GOT3 (cell line): ENCODE measurements at regions not wholly inside any gene's neighbourhood (a gene's known extent, or its start where the extent isn't known, plus 50 kb on each side); places are given as distances from the start of the nearest gene placed in this dataset.

Experiments used
- DNase-seq: peaks from one replicate; lab custom pipeline; 2025; ENCODE audit warnings: mixed read lengths; lab: John Stamatoyannopoulos, UW

DNA sequence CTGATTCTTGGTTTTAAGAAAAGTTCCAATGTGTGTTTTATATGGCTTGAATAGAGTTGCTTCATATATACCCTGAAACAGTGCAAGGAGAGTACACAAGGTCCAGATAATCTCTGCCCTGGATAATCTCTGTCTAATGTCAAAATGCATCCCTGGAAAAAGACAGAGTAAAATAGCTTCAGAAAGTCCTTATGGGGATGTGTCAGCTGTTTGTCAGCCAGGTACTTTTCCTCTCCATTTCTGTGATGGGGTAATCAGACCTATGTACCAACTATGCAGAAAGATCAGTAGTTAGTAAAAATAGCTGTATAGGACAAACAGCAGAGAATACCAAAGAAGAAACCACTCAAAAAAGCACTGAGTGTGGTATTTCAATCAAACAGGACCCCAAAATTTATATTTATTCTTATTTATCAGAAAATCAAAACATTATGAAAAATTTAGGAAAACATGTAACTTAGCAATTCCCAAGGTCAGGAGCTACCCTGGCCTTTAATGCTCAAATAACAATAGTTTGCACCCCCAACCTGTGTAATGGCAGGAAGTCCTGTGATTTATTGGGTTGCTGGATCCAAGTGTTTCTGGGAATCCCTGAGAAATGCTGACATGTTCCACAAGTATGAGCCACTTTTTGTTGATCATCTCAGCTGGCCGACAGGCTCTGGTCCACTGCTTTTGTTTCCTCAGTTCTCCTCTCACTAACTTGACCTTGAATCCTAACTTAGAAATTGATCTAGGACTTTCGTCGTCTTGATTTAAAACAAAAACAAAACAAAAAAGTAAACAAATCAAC, 69.6 kb downstream of the MDH1 start:
- DNase-seq, result no peak

DNA sequence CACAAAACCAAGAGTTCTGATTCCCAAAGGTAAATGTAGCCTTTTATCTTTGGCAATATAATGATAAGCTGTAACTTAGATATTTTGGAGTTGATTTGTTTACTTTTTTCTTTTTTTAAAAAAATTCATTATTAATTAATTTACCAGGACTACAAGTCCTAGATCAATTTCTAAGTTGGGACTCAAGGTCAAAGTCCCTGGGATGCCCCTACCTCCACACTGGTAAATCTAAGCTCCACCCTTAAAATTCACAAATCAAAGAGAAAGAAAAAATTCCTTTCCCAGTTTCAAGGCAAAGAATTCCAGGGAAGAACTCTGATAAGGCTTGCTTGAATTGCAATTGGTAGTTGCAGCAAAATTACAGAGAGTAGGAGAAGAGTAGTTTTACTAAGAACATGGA, 71.3 kb downstream of the MDH1 start:
- DNase-seq, result no peak

GRCh38 chr2:63661076-63661475, 72.3 kb downstream of the MDH1 start:
- no peak for DNase-seq

- DNase-seq, result no peak
These were observed 73.5 kb downstream of the MDH1 start for GRCh38 chr2:63662028-63662804.

- no peak for DNase-seq
These were observed 74.5 kb downstream of the MDH1 start for GRCh38 chr2:63663013-63663864.

DNA sequence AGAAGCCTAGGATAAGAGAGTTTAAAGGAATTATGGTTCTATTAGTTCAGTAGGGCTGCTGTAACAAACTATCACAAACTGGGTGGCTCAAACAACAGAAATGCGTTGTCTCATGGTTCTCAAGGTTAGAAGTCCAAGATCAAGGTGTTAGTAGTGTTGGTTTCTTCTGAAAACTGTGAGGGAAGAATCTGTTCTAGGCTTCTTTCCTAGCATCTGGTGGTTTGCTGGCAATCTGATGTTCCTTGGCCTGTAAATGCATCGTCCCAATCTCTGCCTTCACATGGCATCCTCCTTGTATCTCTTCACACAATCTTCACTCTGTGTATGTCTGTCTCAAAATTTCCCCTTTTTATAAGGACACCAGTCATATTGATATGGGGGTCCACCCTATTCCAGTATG, 76.3 kb downstream of the MDH1 start:
- no peak for DNase-seq

DNA sequence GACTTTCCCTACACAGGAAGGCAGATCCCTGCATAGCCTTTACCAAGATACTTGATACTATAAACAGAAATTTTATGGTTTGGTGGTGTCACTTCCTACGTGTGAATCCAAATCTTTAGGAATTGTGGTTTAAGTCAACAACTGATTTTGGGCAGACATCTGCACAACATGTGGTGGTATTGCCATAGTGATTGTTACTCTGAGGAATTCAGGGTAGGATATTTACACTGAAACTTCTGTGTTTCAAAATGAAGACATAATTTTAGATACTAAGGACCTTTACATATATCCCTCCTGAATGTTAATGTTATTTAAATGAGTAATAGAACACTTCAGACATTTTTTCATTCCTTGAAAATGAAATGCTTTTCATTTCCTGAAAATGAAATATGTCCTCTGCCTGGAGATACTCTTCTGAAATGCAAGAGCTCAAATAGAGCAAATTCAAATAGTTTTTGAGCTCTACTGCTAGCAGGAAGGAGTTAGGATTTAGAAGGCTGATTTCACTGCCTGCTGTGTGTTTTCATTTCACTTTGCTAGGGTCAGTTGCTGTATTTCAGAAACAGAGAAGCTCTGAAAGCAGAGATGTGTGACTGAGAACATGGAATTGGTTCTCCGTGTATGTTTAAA, 77.2 kb downstream of the MDH1 start:
- no peak for DNase-seq

DNA sequence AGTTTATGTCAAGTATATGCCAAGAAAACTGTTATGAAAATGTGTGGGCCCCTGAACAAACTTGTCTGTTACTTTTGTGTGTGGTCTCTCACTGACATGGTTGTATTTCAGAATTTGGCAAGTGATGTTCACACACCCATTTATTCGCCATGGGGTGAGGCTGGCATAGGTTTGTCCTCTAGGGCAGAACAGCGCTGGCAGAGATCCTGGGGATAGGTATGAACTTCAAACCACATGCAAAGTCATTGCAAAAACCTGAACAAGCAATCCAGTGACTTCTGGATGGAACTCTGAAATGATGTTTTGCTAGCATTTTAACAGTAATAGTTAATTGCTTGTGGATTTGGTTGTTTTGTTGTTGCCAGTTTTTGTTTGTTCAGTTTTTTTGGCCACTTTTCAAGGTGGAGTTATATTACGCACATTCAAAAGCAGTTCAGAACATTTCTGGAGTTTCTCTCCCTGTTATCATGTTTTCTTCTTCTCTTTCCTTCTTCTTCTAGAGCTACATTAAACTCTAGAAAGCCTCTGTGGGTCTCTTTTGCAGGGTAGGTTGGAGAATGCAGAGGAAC, 78.5 kb downstream of the MDH1 start:
- DNase-seq, result no peak

GRCh38 chr2:63668000-63668399, 79.2 kb downstream of the MDH1 start:
- no peak for DNase-seq

- no peak for DNase-seq
These were observed 79.7 kb downstream of the MDH1 start for GRCh38 chr2:63668466-63668865.

DNA sequence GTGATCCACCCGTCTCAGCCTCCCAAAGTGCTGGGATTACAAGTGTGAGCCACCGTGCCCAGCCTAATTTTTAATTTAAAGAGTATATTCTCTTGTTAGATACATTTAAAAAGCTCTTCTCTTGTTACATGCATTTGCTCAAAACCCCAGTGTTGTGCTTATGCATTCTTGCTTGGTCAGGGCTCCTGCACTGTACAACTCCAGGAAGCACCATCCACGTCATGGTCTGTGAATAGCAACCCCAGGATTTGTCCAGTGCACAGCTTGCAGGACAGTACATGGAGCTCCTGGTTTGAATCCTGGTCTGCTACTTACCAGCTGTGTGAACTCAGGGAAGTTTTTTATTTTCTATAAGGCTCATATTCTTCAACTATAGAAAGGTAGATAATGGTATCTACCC, 80.8 kb downstream of the MDH1 start:
- DNase-seq, result no peak

GRCh38 chr2:63673865-63674533, 85.2 kb downstream of the MDH1 start:
- DNase-seq, result no peak

DNA sequence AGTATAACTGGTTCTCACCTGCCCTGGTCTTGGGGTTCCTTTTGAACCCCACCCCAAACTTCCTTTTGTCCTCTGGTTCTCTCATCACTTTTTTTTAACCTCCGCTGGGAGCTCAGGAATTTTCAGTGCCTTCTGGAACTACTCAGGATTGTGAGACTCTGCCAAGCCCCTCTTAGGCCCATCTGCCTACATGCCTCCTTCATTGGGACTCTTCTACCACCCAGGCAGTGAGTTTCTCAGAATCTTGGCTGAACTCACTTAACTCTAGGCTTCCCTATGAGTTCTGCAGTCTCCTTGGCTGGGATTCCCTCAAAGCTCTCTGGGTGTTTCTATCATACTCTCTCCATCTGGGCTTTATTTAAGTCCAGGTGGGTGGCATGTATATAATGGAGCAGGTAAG, 86.3 kb downstream of the MDH1 start:
- no peak for DNase-seq

DNA sequence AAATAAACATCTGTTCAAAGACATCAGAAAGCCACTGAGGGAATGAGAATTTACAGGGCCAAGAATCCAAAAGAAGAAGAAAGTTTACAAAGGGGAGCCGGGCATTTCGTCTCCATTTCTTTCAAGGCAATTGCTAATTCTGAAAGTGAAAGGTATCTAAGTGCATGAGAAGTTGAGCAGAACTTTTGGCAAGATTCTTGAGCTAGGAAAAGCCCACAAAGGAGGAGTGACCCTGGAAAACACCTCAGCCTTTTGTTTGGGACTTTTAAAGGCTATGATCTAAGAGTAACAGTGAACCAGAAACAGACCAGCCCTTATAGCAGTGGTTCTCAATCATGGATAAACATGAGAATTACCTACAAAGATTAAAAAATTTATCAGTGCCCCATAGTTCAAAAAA, 87.4 kb downstream of the MDH1 start:
- no peak for DNase-seq

- no peak for DNase-seq
These were observed 89.3 kb downstream of the MDH1 start for GRCh38 chr2:63678085-63678484.

DNA sequence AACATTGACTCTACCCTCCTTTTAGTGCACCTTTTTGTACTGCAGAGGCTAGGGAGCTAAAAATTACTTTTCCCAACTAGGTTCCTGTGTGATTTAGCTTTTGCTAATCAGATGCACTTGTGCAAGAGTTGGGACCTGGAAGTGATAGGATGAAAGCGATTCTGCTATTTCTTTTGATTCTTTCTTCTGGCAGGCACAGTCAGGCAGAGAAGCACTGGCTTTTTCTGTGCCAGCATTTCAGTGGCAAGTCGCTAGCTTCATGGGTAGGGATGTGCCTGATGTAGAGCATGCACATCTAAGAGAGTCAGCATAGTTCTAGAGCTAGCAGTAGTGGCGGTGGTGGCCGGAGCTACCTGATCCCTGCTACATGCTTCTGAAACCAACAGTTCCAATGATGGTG, 89.8 kb downstream of the MDH1 start:
- no peak for DNase-seq

DNA sequence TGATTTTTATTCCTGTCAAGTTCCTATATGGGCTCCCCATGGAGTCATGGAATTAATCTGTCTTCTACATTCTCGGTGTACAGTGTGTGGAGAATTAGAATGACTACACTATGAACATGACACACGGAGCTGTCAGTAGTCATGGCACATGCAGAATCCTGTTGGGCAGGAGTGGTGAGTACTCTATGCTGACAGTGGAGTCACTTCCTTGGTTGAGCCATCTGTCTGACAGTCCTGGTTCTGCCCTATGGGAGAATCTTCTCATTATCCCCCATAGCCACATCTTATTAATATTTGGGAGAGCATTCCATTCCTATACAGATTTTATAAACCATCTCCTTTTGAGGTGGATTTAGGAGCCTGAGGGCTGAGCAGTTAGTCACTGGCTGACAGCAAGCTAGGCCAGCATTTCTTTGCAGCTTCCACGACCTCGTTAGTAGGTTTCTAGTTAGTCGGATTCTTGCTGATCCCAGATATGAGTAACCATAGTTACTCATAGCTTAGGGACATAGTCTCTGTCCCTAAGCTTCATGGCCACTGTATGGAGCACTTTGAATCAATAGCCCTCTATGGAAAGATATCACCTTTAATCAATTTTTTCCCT, 90.6 kb downstream of the MDH1 start:
- DNase-seq, result no peak

GRCh38 chr2:63680455-63680854, 91.7 kb downstream of the MDH1 start:
- DNase-seq, result no peak

- DNase-seq, result no peak
These were observed 93.1 kb downstream of the MDH1 start for GRCh38 chr2:63681896-63682295.

DNA sequence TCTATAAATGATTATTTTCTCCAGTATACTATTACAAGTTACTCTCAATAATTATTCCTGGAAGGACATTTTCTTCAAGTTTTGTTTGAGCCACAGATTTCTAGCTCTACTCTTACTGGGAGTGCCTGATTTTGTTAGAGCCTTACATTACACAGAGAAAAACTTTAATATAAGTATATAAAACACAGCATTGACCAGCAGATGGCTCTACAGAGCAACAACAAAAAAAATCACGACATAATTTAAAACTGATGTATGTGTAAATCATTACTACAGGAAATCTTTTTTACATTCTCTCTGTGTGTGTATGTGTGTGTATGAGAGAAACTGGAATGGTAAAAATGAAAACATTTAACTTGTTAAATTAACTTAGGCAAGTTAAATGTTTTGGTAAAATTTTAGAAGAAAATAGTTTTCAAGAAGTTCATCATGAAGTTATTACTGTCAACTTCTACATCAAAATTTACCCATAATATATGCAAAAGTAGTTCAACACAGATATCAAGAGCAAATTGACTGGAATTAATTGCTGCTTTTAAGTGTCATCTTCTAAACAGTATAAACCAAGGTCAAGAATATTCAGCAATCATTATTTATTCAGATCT, 103.3 kb downstream of the MDH1 start:
- no peak for DNase-seq
